Mononuclear cell (primary cell): ENCODE measurements at regions not wholly inside any gene's neighbourhood (a gene's known extent, or its start where the extent isn't known, plus 50 kb on each side); places are given as distances from the start of the nearest gene placed in this dataset.

ENCODE experiments used
- H3K27me3 ChIP-seq: 2 replicates; pipeline ENCODE4 v1.6.0; 2011; ENCODE audit warnings: low read length, control low read depth; ENCODE audit not compliant: insufficient read depth
- H3K4me1 ChIP-seq: 2 replicates; pipeline ENCODE4 v1.5.1; 2011; ENCODE audit warnings: mild to moderate bottlenecking, low read length, control low read depth; ENCODE audit not compliant: insufficient read depth
- H3K4me3 ChIP-seq: 2 replicates; pipeline ENCODE4 v1.5.1; 2011; ENCODE audit warnings: mild to moderate bottlenecking, low read length, moderate library complexity
- H3K9me3 ChIP-seq: 2 replicates; pipeline ENCODE4 v1.5.1; 2011; ENCODE audit warnings: low read depth, mild to moderate bottlenecking, control low read depth, low read length

DNA sequence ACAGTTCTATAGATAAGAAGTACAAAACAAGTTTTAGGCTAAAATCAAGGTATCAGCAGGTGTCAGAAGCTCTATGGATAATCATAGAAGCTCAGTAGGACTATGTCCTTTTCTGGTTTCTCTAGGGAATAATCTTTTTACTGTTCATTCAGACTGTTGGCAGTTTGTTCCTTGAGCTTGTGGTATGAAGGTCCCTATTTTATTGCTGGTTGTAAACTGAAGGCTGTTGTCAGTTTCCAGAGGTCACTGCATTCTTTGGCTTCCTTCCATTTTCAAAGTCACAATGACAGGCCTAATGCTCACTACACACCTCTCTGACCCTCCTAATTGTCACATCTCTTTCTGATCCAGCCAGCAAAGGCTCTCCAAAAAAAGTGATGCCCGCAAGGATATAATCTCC is 337.9 kb upstream of the EDNRB start:
- H3K4me1 ChIP-seq = no peaks in the 10 kb centered on the region

DNA sequence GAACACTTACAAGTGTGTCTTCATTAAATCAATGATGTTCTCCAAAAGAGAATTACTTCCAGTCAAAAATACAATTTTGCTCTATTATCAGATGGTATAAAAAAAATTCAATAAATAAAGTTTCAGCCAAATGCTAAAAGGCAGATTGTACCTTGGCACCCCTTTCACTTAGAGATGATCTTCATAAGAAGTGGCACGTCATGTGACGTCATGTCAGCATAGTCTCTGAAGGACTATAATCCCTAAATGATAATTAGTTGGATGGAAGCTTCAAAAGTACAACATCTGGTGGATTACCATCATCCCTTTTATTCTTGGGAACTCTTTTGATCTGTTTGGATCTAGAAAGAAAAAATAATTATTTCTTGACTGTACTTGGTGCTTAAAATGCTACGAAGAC is 335.5 kb upstream of the EDNRB start:
- Histone ChIP-seq H3K27me3 (no peaks in the 10 kb centered on the region), H3K9me3 (no peaks in the 10 kb centered on the region)

More for the DNA sequence above, 337.9 kb upstream of the EDNRB start:
- Histone ChIP-seq H3K4me3 (no peak overlapping the region), H3K27me3 (no peaks in the 10 kb centered on the region), H3K9me3 (no peaks in the 10 kb centered on the region)

DNA sequence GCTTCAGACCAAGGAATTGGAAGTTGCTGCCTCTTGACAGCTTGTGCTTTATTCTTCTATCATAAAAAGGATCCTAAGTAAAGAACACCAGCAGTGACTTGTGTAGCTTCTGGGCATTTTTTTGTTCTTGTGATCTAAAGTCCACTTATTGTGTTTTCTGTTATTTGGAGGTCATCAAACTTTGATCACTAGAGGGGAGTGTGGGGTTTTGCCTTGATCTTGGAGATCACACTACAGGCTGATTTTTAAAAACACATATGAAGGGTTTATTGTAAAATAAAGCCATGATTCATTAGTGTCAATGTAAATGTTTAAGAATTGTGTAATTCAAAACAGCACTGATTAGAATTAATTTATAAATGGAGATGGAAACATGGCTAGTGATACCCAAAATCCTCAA is 328.7 kb upstream of the EDNRB start:
- H3K4me1 ChIP-seq = no peaks in the 10 kb centered on the region
- no peaks in the 10 kb centered on the region for H3K9me3 ChIP-seq
- no peak overlapping the region for H3K4me3 ChIP-seq
- H3K27me3 ChIP-seq = no peaks in the 10 kb centered on the region

More for the DNA sequence above, 335.5 kb upstream of the EDNRB start:
- Histone ChIP-seq H3K4me3 (no peak overlapping the region), H3K4me1 (no peaks in the 10 kb centered on the region)

DNA sequence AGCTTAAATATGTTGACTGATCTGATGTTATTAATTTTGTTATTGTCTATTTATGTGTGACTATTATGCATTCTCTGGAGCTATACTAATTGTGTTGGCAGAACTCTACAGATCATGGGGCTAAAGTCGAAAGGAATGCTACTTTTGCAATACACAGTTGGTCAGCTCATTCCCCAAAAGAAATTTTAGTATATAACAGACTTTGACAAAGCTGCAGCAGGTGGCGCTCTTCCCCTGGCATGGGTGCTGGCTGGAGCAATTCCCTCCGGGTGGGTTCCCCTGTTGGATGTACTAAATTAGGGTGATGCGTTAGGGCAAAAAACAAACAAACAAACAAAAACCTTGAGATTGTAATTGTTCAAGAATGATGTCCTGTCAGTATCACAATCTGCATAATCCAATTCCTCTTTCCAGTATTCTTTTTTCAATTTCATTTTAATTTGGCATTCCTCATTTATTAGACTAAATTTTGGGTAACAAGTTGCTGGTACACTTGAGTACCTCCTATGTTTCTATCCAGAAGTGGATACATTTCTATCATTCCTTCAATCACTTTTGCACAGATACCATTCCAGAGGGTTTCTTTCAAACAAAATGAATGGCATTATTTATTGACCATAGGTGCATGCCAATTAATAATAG is 322.8 kb upstream of the EDNRB start:
- Histone ChIP-seq H3K9me3 (no peaks in the 10 kb centered on the region), H3K4me1 (no peaks in the 10 kb centered on the region), H3K27me3 (no peaks in the 10 kb centered on the region), H3K4me3 (no peak overlapping the region)

DNA sequence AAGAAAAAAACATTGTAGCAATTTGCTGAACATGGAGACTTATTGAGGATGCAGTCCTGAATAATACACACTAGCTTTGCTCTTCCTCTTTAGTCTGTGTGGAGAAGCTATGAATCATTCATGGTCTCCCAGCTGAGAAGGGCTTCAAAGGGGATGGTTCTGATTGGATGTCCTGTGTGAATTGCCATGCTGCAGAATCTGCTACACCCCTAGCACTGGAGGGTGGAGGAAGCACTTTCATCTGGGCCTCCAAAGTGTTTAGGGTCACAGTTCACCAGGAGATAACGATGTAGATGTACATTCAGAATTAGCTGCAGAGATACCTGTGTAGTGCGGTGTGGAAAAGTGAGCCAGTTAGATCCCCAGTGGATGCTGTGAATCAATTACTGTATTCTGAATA is 321.1 kb upstream of the EDNRB start:
- Histone ChIP-seq H3K4me1 (no peaks in the 10 kb centered on the region), H3K27me3 (no peaks in the 10 kb centered on the region), H3K4me3 (no peak overlapping the region)

DNA sequence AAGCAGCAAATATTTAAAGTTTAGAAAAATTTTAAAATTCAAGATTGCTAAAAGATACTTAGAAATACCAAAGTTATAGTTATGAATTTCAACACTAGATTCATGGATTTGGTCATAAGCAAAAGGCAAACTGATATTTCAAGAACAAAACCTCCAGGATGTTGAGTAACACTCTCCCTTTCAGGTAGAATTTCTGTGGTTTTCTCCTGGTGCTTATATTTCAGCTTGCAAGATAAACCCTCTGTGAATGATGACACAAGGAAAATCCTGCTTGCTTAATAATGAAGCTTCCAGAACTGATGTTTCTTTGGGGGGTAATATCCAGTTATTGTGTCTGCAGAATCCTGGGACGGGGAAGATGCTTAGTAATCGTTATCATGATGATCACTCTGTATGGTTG is 320.3 kb upstream of the EDNRB start:
- H3K27me3 ChIP-seq = no peaks in the 10 kb centered on the region
- no peaks in the 10 kb centered on the region for H3K9me3 ChIP-seq
- no peak overlapping the region for H3K4me3 ChIP-seq
- H3K4me1 ChIP-seq = no peaks in the 10 kb centered on the region

More for the DNA sequence above, 321.1 kb upstream of the EDNRB start:
- H3K9me3 ChIP-seq = no peaks in the 10 kb centered on the region

DNA sequence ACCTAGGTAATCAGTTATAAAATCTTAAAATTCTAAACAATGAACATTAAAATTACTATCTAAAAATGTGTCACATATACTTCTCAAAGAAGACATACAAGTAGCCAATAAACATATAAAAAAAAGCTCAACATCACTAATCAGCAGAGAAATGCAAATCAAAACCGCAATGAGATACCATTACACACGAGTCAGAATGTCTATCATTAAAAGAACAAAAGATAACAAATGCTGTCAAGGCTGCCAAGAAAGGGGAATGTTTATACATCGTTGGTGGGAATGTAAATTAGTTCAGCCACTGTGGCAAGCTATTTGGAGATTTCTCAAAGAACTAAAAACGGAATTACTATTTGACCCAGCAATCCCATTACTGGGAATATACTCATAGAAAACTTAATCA is 310.3 kb upstream of the EDNRB start:
- Histone ChIP-seq H3K4me3 (no peak overlapping the region), H3K9me3 (no peaks in the 10 kb centered on the region), H3K27me3 (no peaks in the 10 kb centered on the region), H3K4me1 (no peaks in the 10 kb centered on the region)

DNA sequence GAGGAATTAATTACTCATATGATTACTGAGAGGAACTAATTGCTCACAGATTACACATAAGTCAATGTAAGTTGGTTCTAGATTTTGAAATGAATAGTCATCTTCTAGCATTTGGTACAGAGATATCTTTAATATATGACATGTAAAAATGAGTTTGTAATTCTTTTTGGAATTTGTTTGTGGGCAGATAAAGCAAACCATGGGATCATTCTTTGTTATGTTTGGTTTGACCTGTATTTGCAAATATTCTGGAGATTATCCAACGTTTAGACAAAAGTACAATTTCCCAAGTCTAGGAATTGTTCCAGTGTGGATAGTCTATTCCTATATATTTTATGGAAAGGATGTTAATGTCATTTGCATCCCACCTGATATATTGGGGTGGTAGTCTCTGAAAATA is 309.6 kb upstream of the EDNRB start:
- Histone ChIP-seq H3K27me3 (no peaks in the 10 kb centered on the region), H3K4me1 (no peaks in the 10 kb centered on the region), H3K4me3 (no peak overlapping the region), H3K9me3 (no peaks in the 10 kb centered on the region)

DNA sequence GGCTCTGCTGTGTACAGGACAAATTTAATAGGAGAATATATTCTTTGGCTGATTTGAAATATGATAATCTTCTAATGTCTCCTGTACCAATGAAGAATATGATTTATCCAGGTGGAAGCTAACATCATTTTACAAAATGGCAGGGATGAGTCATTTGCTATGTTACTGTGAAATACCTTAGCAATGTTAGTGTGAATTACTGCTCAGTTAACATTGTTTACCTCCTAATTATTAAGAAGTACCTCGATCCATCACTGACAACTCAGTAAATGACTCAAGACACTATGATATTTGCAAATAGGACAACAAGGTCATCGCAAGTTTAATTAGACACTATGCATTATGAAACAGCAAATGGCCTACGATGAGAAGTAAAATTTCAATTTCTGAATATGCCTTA is 309.1 kb upstream of the EDNRB start:
- Histone ChIP-seq H3K4me1 (no peaks in the 10 kb centered on the region), H3K4me3 (no peak overlapping the region), H3K9me3 (no peaks in the 10 kb centered on the region), H3K27me3 (no peaks in the 10 kb centered on the region)

DNA sequence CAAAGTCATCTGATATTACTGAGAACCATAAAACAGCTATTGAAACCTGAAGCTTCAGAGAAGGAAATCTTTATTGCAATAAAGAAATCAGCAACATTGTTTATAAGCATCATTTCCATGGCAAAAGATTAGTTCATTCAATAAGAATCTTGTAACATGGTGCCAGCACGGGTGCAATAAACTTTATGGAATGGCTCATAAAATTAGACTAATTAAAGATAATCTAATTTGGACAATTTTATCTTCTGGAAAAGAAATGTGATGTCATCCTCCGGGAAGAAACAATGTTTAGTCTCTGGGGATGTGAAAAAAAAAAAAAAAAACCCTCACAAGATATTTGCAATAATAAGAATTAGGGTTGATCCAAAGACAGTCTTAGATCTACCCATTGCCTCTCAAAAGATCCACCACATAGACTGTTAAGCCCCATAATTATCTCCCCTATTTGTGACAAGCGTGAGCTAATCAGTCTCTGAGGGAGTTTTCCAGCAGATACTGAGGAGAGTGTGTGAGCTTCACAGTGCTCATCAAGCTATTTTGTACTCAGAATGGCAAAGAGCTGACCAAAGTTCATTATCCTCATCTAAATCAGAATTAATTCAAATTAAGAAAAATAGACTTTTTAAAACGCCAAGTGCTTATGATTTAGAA is 297.0 kb upstream of the EDNRB start:
- no peaks in the 10 kb centered on the region for H3K27me3 ChIP-seq
- H3K9me3 ChIP-seq = no peaks in the 10 kb centered on the region
- H3K4me3 ChIP-seq = no peak overlapping the region
- H3K4me1 ChIP-seq = no peaks in the 10 kb centered on the region

DNA sequence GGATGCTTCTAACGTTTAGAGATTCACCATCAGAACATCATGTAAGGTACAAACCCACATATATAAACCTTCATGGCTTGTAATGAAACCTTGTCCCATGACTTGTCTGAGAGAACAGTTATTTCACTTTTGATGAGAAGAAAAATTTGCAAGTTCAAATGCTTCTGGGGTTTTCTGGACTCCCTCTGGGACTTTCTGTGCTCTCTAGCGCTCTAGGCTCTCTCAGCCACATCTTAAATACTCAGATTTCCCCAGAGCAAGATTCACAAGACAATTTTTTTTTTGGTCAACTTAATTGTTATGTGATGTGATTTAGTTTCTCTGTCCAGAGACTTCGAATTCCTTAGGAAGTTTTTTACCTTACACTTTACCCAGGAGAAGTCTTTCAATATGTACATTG is 282.8 kb upstream of the EDNRB start:
- Histone ChIP-seq H3K4me1 (no peaks in the 10 kb centered on the region), H3K9me3 (no peaks in the 10 kb centered on the region), H3K4me3 (no peak overlapping the region), H3K27me3 (no peaks in the 10 kb centered on the region)

DNA sequence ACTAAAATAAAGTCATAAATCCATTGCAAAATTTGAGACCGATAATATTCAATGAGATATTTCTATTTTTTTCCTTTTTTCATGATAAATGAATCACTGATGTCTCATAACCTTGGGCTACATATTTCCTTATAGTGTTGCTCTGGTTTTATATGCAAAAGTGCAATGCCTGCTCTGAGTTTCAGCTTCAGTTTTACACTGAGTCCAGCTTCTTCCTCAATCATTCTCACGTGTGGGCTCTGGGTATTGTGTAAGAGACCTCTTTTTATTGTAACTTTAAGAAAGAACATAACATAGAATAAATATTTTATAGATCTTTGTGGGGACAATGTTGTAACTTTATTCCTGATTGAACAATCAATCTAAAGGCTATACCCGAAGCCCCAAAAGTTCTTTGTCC is 280.2 kb upstream of the EDNRB start:
- H3K9me3 ChIP-seq = no peaks in the 10 kb centered on the region

DNA sequence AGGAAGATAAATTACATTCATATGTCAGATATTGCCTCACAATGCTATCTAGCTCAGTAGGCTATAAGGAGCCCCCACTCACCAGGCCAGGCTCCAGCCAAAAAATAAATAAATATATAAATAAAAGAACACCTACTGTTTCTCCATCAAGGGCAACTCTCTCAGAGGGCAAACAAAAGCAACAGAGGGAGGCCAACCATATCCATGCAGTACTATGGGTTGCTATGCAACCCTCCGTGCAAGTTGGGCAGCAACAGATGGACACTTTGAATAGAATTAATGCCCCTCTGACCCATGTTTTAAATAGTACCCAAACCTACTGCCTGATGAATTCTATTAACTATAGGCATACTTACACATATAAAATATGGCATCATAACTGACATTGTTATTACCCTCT is 279.8 kb upstream of the EDNRB start:
- H3K9me3 ChIP-seq = no peaks in the 10 kb centered on the region
- H3K4me1 ChIP-seq = no peaks in the 10 kb centered on the region
- no peak overlapping the region for H3K4me3 ChIP-seq
- no peaks in the 10 kb centered on the region for H3K27me3 ChIP-seq

More for the DNA sequence above, 280.2 kb upstream of the EDNRB start:
- H3K4me3 ChIP-seq = no peak overlapping the region
- H3K4me1 ChIP-seq = no peaks in the 10 kb centered on the region
- no peaks in the 10 kb centered on the region for H3K27me3 ChIP-seq

DNA sequence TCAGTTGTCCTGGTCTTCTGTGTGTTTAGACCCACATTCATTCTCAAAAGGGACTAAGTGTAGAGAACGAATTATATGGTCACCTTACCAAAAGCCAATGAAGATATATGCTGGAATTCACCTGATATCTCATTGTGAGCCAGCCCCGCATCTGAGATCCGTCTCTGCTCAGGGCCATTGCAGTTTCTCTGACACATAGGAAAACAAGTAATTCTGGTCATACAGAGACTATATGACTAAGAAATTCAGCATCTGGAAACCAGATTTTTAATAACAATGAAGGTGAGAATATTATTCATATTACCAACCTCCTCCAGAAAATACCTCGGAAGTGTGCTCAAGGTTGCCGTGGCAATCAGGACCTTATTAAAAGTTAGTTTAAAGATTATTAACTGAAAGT is 278.6 kb upstream of the EDNRB start:
- Histone ChIP-seq H3K4me1 (no peaks in the 10 kb centered on the region), H3K27me3 (no peaks in the 10 kb centered on the region), H3K9me3 (no peaks in the 10 kb centered on the region), H3K4me3 (no peak overlapping the region)

DNA sequence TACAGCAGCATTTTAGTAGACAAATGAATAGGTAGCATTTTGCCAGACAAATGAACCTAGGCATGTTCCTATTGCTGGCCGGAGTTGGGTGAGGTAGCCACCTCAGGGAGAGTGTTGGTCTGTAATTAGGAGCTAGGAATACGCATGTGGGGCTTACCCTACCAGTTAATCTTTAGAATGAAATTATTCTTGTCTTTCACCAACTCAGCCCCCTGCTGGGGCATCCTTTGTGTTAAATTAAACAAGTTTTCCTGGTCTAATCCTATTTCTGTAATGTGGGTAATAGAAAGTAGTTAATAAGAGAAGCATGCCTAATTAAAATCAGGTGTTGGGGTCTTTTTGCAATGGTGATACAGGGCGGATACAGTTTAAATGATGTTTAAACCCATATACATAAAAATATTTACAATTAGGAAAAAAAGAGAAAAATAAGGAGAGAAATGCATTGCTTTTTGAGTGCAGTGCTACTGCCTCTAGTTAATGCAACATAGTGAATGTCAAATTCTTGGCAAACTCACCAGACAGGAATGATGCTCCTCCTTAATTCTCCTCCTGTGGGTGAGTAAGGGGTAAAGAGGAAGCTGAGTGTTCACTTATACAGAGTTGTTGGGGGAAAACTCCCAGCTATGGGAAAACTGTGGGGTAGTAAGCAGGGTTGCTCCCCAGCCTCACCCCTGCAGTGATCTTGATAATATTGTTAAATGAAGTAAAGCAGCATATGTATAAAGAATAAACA is 276.4 kb upstream of the EDNRB start:
- Histone ChIP-seq H3K4me1 (no peaks in the 10 kb centered on the region), H3K4me3 (no peak overlapping the region), H3K27me3 (no peaks in the 10 kb centered on the region), H3K9me3 (no peaks in the 10 kb centered on the region)

DNA sequence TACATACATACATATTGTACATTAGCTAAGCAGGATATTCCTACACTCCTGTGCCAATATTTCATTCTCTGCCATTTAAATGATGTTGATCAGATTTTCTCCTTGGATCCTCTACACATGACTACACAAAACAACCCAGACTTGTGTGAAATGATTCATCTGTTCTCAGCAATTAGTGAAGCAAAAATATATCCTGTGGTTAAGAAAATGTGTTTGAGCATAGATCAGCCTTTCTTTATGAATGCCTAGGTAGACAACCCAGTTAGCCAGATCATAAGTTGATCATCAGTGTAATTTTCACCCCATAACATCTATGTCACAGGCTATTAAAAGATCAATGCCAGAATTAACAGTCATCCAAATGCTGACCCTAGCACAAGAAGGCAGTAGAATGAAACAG is 275.2 kb upstream of the EDNRB start:
- H3K4me3 ChIP-seq = no peak overlapping the region
- H3K4me1 ChIP-seq = no peaks in the 10 kb centered on the region
- no peaks in the 10 kb centered on the region for H3K27me3 ChIP-seq
- no peaks in the 10 kb centered on the region for H3K9me3 ChIP-seq
